Large intestine (tissue), 3 donors: ENCODE measurements at regions not wholly inside any gene's neighbourhood (a gene's known extent, or its start where the extent isn't known, plus 50 kb on each side); places are given as distances from the start of the nearest gene placed in this dataset.

Experiments used
- DNase-seq, 2 donors: peaks; one replicate each; pipeline versions ENCODE4 v3.0.0 to v3.0.0-alpha.2; 2013
- H3K27ac ChIP-seq: one replicate; pipeline ENCODE4 v1.5.1; 2013; ENCODE audit warnings: low read length
- H3K27me3 ChIP-seq: 2 replicates; pipeline ENCODE4 v1.6.1; 2013; ENCODE audit warnings: low read length; ENCODE audit not compliant: control insufficient read depth, insufficient read depth
- H3K36me3 ChIP-seq: 2 replicates; pipeline ENCODE4 v1.6.1; 2013; ENCODE audit warnings: low read length; ENCODE audit not compliant: control insufficient read depth, insufficient read depth
- H3K4me1 ChIP-seq: one replicate; pipeline ENCODE4 v1.6.1; 2013; ENCODE audit warnings: low read length; ENCODE audit not compliant: control insufficient read depth, insufficient read depth
- H3K4me3 ChIP-seq: one replicate; pipeline ENCODE4 v1.5.1; 2013; ENCODE audit warnings: low read length
- H3K9me3 ChIP-seq: one replicate; pipeline ENCODE4 v1.6.1; 2013; ENCODE audit warnings: mild to moderate bottlenecking, low read depth, low read length, moderate library complexity; ENCODE audit not compliant: control insufficient read depth
- WGBS: methylation state at CpG from one replicate; pipeline ENCODE4 v1.1.5; 2013; ENCODE audit warnings: low lambda C conversion rate; ENCODE audit not compliant: insufficient coverage; 5-methylcytosine and 5-hydroxymethylcytosine counted together

GRCh38 chr11:28938091-28938490 lies 829.9 kb downstream of the METTL15 start:
- Histone ChIP-seq H3K4me3 (no peak overlapping the region), H3K36me3 (no peaks in the 10 kb centered on the region), H3K27me3 (no peaks in the 10 kb centered on the region), H3K27ac (no peak overlapping the region), H3K4me1 (no peaks in the 10 kb centered on the region), H3K9me3 (no peaks in the 10 kb centered on the region)
- no peak for DNase-seq
- no CpG with 5 or more reads among the region's 1 CpG for WGBS

GRCh38 chr11:28932940-28933339 lies 824.8 kb downstream of the METTL15 start:
- WGBS = 86% methylated on average over 1 of the region's 4 CpGs
- Histone ChIP-seq H3K36me3 (no peaks in the 10 kb centered on the region), H3K4me1 (no peaks in the 10 kb centered on the region), H3K4me3 (no peak overlapping the region), H3K9me3 (no peaks in the 10 kb centered on the region), H3K27ac (no peak overlapping the region), H3K27me3 (no peaks in the 10 kb centered on the region)
- DNase-seq = no peak

- WGBS = no CpG with 5 or more reads among the region's 2 CpGs
- H3K27ac ChIP-seq = no peak overlapping the region
- no peaks in the 10 kb centered on the region for H3K9me3 ChIP-seq
- H3K36me3 ChIP-seq = no peaks in the 10 kb centered on the region
- no peak overlapping the region for H3K4me3 ChIP-seq
- DNase-seq = no peak
- no peaks in the 10 kb centered on the region for H3K27me3 ChIP-seq
- H3K4me1 ChIP-seq = no peaks in the 10 kb centered on the region
Measured at GRCh38 chr11:28924004-28924403, 815.8 kb downstream of the METTL15 start.

- 20% methylated on average over 1 of the region's 2 CpGs for WGBS
- H3K27me3 ChIP-seq = no peaks in the 10 kb centered on the region
- no peaks in the 10 kb centered on the region for H3K4me1 ChIP-seq
- H3K9me3 ChIP-seq = no peaks in the 10 kb centered on the region
- no peak for DNase-seq
- H3K36me3 ChIP-seq = no peaks in the 10 kb centered on the region
- H3K4me3 ChIP-seq = no peak overlapping the region
- no peak overlapping the region for H3K27ac ChIP-seq
Measured at GRCh38 chr11:28922386-28922981, 814.3 kb downstream of the METTL15 start.

- Histone ChIP-seq H3K4me1 (no peaks in the 10 kb centered on the region), H3K36me3 (no peaks in the 10 kb centered on the region), H3K27me3 (no peaks in the 10 kb centered on the region), H3K4me3 (no peak overlapping the region), H3K27ac (no peak overlapping the region), H3K9me3 (no peaks in the 10 kb centered on the region)
- no peak for DNase-seq
- no CpG with 5 or more reads among the region's 5 CpGs for WGBS
Measured at GRCh38 chr11:28919194-28919593, 811.0 kb downstream of the METTL15 start.

- H3K4me3 ChIP-seq = no peak overlapping the region
- no peaks in the 10 kb centered on the region for H3K4me1 ChIP-seq
- H3K27me3 ChIP-seq = no peaks in the 10 kb centered on the region
- H3K9me3 ChIP-seq = no peaks in the 10 kb centered on the region
- no peak overlapping the region for H3K27ac ChIP-seq
- H3K36me3 ChIP-seq = no peaks in the 10 kb centered on the region
- DNase-seq = no peak
Measured at GRCh38 chr11:28913883-28914282, 805.7 kb downstream of the METTL15 start.

- H3K4me1 ChIP-seq = no peaks in the 10 kb centered on the region
- no peak for DNase-seq
- WGBS = no CpG with 5 or more reads among the region's 1 CpG
- no peaks in the 10 kb centered on the region for H3K9me3 ChIP-seq
- H3K36me3 ChIP-seq = no peaks in the 10 kb centered on the region
- H3K27ac ChIP-seq = no peak overlapping the region
- H3K4me3 ChIP-seq = no peak overlapping the region
- H3K27me3 ChIP-seq = no peaks in the 10 kb centered on the region
Measured at GRCh38 chr11:28911829-28912228, 803.6 kb downstream of the METTL15 start.

- Histone ChIP-seq H3K9me3 (no peaks in the 10 kb centered on the region), H3K27ac (no peak overlapping the region), H3K4me3 (no peak overlapping the region), H3K4me1 (no peaks in the 10 kb centered on the region), H3K36me3 (no peaks in the 10 kb centered on the region), H3K27me3 (no peaks in the 10 kb centered on the region)
- 100% methylated on average over 1 of the region's 2 CpGs for WGBS
- no peak for DNase-seq
Measured at GRCh38 chr11:28910926-28911325, 802.7 kb downstream of the METTL15 start.

- no peak overlapping the region for H3K27ac ChIP-seq
- H3K4me3 ChIP-seq = no peak overlapping the region
- no peaks in the 10 kb centered on the region for H3K4me1 ChIP-seq
- no peaks in the 10 kb centered on the region for H3K36me3 ChIP-seq
- DNase-seq = no peak
- no peaks in the 10 kb centered on the region for H3K27me3 ChIP-seq
- no CpG with 5 or more reads among the region's 2 CpGs for WGBS
- no peaks in the 10 kb centered on the region for H3K9me3 ChIP-seq
Measured at GRCh38 chr11:28903716-28904115, 795.5 kb downstream of the METTL15 start.

GRCh38 chr11:28900427-28900826 lies 792.2 kb downstream of the METTL15 start:
- no peaks in the 10 kb centered on the region for H3K9me3 ChIP-seq
- H3K4me3 ChIP-seq = no peak overlapping the region
- no peaks in the 10 kb centered on the region for H3K27me3 ChIP-seq
- no peak overlapping the region for H3K27ac ChIP-seq
- WGBS = 100% methylated on average over 1 of the region's 3 CpGs
- DNase-seq = no peak
- H3K4me1 ChIP-seq = no peaks in the 10 kb centered on the region
- H3K36me3 ChIP-seq = no peaks in the 10 kb centered on the region

- no peaks in the 10 kb centered on the region for H3K36me3 ChIP-seq
- H3K4me1 ChIP-seq = no peaks in the 10 kb centered on the region
- no peak overlapping the region for H3K27ac ChIP-seq
- no peak overlapping the region for H3K4me3 ChIP-seq
- no peaks in the 10 kb centered on the region for H3K27me3 ChIP-seq
- no peaks in the 10 kb centered on the region for H3K9me3 ChIP-seq
- DNase-seq = no peak
Measured at GRCh38 chr11:28899706-28900105, 791.5 kb downstream of the METTL15 start.
